HG02870 (cell line): ENCODE measurements at regions not wholly inside any gene's neighbourhood (a gene's known extent, or its start where the extent isn't known, plus 50 kb on each side); places are given as distances from the start of the nearest gene placed in this dataset.
"Not testable (repeated sequence)": the region's sequence is repeated elsewhere in the genome, so short reads cannot be mapped to it uniquely, and the experiment has no call there.

Source experiments
- ATAC-seq: cut with Tn5 transposase; IDR thresholded peaks from one replicate; pipeline ENCODE4 v1.9.1; 2021; ENCODE audit warnings: mild to moderate bottlenecking, moderate library complexity; ENCODE audit not compliant: unreplicated experiment

DNA sequence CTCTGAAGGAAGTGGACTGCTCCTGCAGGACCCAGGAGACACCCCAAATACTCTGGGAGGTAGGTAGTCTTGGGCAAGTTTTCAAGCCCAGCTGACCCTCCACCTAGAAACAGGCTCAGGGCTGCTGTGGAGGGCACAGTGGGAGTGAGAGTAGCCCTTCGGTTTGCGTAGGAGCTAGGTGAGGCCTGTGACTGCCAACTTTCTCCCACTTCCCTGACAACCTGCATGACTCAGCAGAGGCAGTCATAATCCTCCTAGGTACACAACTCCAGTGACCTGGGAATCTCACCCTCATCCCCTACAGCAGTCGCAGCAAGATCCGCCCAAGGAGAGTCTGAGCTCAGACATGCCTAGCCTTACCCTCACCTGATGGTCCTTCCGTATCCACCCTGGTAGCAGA, 439.1 kb downstream of the CNTNAP4 start:
- not testable (repeated sequence) for ATAC-seq

DNA sequence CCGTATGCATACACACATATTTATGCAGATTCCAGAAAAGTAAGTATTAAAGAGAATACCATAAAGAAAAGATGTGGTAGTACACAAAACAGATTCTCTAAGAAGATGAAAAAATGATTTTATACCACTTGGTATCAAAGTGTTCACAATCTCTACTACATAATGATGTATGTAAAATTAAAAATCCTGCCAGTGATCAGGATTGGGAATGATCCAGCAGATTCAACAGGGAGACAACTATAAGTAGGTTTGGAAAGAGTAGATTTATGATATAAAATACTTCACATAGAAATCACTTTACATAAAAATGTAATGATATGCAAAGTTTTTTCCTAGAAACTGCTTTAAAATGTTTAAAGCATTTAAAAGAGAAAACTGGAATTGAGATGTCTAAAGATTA, 447.0 kb downstream of the CNTNAP4 start:
- ATAC-seq, result no peak

DNA sequence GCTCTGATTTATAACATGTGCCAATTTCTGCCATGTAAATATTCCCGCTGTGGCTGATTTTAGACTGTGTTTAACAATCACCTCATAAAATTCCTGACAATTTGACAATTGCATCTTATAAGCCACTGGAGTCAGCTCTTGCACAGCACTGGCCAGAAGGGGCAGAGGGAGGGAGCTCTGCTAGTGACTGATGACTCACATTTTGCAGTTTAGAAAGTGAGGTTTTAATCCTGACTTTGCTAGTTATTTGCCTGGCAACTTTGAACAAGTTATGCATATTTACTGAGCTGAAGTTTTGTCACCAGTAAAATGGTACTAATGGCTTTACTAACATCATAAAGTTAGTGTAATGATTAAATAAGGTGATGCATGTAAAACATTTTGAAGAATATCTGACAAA, 452.3 kb downstream of the CNTNAP4 start:
- ATAC-seq, result no peak

DNA sequence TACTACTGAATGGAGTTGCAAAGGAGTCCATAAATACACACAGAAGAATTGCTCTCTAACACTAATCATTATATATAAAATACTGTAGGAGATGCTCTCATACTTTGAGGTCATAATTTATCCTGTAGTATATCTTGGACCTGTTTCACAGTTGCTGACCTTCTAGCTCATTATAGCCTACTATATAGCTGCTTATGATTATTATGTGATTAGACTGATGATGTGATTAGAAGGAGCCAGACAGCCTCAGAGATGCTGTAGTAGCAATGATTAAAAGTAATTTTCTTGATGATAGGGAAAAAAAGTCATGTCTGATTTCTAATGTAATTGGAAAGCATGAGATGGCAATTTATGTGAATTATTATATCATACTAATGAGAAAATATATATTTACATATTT, 455.7 kb downstream of the CNTNAP4 start:
- no peak for ATAC-seq

DNA sequence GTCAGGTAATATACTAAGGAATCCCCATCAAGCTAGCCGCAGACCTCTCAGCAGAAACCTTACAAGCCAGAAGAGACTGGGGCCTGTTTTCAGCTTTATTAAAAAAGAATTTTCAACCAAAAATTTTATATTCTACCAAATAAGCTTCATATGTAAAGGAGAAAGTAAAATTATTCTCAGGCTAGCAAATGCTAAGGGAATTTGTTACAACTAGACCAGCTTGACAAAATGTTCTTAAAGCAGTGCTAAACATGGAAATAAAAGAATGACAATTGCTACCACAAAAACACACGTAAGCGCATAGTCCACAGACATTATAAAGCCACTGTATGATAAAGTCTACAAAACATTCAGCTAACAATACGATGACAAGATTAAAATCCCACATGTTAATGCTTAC, 449.4 kb upstream of the MON1B start:
- no peak for ATAC-seq

DNA sequence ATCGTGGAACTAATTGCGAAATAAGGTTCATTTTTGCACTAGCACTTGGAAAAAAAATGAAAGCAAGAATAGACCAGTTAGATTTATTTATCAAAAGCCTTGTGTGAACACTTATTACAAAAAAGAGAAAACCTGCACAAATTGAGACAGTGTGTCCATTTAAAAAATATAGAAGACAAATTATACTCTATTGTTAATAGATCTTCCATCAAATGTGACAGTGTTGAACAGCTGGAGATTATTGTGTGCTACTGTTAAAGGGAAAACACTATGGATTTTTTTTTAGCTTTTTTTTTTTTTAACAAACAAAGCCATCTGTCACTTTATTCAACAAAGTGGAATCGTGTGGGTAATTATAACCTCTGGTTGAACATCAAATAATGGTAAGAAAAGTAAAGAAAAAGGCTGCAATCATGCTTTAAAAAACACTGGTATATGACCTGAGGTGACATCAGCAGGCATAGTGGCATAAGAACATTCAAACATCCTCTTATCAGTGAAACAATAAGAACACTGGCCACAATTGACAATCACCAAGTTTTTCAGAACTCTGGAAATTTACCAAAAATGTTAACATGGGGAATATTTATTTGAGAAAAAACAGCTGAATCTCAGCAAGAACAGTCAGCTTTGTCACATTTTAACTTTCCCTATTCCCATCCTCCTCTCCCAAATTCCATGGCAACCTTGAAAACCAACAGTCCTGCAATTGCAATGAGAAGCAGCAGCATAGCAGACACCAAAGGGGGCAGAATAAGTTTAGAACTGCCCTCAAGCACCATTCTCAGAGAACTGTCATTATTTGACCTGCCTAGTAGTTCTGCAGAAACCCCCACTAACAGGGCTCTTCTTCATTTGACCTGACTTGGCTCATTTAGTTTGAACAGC, 442.3 kb upstream of the MON1B start:
- ATAC-seq, result no peak

DNA sequence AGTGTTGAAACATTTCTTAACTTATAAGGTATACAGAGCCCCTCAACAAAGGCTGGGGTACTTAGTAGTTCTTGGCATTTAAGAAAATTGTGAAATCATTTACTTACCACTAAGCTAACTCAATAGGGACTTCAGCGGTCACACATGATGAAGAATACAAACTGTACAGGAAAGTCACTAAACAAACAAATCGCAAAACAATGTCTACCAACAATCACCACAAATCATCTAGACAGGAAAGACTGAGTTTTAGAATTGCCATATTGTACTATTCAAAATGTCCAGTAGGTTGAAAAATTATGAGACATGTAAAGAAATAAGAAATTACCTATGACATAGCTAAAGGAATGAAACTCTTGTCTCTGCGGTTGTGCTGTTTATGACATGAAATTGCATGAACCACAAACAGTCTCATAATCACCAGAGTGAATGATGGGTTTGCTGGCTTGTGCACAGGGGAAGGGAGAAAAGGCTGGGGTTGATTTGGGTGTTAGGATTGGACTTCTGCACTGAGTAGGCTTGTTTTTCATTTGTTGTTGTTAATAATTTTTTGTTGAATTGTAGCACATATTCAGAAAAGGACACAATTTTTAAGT, 441.1 kb upstream of the MON1B start:
- ATAC-seq, result no peak

DNA sequence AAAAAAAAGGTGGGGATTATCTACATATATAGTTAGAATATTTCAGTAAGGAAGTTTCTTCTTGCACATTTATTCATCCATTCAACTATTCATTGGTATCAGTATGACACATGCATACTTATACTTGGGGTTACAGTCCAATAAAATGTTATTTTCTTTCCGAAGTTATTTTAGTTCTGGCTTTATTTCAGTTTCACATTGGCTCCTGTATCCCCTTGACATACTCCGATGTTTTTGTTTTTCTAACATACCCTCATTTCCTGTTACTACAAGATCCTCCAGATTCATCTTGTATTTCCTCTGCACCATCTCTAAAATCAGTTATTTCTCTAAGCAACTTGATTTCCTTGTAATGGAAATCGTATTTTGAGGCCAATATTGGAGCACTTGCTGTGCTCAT, 435.5 kb upstream of the MON1B start:
- ATAC-seq, result no peak

DNA sequence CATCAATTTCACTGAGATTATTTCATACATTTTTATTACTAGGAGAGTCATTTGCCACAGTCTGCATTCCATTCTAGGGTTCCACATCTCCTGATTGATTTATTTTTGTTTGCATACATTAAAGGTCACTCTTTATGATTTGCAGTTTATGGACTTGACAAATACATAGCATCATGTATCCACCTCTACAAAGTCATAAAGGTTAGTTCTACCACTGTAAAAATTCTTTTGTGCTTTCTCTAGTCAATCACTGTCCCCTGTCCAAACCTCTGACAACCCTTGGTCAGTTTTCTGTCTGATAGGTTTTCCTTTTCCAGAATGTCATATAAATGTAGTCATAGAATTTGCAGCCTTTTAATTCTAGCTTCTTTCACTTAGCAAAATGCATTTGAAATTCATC, 434.6 kb upstream of the MON1B start:
- no peak for ATAC-seq

DNA sequence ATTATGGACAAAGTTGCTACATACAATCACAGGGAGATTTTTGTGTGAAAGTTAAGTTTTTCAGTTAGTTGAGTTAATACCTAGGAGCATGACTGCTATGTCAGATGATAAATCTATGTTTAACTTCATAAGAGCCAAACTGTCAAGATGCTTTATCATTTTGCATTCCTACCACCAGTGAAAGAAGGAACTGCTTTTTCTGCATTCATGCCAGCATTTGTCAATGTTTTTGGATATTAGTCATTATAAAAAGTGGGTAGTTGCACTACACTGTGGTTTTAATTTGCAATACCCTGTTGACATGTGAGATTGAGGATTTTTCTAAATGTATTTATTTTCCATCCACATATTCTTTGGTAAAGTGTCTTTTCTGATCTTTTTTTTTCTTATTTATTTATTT, 434.0 kb upstream of the MON1B start:
- no peak for ATAC-seq

DNA sequence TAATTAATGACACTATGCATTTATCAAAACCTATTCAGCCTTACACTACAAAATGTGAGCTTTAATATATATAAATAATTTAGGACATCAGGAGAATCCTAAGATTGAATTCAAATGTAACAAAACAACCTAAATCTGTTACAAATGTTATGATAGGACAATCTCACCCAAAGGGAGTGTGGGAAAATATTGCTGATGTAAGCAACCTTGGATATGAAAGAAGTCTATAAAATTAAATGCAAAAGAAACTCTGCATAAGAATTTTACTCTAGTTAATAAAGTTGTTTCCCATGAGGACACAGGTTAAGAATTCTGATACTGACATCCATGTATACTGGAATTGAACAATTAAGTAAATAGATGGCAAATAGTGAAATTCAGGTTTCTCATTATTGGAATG, 424.5 kb upstream of the MON1B start:
- ATAC-seq, result no peak

DNA sequence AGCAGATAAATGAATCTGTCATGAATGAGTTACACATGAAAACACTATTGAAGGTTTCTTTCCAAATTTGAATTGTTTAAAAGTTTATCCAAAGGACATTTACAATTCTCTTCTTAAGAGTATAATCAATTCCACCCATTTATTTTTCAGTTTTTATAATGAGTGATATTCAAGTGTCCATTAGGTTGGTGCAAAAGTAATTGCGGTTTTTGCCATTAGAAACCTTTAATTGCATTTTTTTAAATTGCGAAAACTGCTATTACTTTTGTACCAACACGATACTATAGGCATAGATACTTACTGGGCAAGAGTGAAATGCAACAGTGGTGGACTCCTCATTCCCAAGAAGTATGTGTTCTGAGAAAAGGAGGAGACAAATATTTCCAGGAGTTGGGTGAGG, 422.7 kb upstream of the MON1B start:
- no peak for ATAC-seq

DNA sequence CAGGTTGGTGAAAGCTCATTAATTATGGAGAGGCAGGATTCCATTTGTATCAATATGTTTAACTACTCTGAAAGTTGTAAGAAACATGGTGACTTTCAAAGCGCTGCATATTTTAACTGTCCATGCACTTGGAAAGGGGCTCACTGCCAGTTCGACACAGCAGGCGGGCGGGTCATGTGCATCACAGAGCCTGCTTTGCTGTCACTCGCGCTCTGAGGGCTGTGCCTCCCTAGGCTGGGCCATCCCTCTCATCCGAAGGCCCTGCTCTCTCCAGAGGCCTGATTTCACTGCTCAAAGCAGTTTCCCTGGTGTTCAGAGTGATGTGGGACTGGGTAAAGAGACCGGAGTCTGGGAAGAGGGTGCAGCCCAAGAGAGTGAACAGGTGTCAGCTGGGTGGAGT, 422.0 kb upstream of the MON1B start:
- no peak for ATAC-seq

DNA sequence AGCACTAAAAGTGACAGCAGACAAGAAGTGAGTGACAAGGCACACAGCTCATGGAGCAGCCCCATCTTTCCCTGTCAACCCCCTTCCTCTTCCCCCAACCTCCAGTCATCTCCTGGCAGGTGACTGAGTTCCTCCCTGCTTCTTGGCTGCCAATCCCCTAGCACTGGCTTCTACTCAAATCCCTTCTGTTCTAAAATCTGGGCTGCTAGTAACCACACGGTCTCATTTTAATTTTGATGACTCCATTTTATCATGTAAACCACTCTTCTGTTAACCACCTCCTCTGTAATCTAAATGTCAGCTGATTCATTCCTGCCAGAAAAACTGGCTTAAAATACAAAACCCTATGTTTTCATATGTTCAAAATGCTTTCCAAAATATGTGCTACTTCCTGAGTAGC, 419.8 kb upstream of the MON1B start:
- no peak for ATAC-seq

DNA sequence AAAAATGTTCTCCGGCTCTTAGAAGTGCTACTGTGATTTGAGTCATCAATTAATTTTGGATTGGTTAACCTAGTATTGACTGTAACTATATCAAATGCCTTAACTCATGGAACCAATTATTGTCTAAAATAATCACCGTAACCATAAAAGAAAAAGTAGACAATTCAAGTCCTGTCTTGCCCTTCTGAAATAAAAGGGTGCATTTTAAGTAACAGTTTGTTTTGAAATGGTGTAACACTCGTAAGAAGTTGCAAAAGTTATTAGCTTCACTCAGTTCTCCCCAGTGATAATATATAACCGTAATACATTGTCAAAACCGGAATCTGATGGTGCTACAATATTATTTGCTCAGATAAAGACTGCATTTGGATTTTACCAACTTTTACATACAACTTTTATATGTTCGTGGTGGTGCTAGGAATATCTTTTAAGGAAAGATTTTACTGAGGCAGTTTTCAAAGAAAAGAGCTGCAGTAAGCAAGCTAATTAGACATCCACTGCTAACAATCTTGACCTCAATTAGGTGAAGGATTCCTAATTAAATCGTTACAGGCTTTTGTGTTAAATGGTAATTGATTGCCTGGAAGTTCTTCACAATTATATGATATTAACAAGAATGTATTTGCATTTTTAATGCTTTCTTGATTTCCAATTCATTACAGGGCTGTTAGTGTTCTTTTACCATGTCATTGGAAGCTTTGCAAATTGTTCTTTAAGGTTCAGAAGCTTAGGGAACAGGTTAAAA, 413.1 kb upstream of the MON1B start:
- ATAC-seq, result no peak

DNA sequence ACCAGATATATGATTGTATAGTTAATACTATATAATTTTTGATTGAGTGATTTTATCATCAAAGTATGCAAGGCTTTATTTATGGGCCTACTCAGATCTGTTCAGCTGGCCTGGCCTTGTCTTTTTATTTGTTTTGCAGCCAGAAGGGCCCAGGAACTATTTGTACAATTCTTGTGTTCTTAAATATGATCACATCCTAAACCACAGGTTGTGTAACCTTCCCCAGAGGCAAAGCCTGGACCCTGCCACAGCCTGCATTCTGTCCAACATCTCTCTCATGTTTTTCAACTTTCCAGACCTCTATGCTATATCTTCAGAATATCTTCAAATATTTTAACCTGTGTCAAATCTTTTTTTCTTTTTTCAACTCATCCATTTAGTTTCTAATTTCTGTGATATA, 410.4 kb upstream of the MON1B start:
- no peak for ATAC-seq

DNA sequence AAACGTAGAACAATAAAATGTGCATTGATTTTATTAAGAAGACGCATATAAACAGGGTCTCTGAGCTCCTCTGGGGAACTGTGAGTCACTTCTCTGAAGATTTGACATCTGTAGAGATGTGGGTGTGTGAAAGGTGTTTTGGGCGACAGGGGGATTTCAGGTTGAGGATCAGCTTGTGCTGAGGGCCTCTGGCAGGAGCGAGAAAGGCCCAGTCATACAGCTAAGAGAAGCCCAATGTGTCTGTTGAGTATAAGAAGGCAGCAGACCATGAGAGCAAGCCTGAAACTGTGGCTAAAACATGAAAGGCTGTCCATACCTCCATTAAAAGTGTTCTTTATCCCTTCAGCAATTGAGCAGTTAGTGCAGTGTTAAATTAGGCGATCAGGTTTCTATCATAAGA, 406.5 kb upstream of the MON1B start:
- peak; percentile 89 for ATAC-seq

DNA sequence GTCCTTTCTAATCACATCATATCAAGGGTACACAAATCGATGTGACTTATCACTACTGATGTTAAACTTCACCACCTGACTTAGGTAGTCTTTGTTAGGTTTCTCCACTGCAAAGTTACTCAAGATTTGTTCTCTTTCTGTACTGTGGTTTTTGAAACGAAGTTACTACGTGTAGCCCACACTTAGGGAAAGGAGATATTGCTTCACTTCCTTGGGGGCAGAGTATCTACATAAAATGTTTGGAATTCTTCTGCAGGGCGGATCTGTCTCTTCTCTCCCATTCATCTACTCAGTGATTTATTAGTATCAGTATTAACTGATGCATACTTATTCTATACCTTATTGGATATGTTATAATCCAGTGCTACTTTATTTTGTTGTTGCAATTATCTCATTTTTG, 403.6 kb upstream of the MON1B start:
- ATAC-seq, result no peak

DNA sequence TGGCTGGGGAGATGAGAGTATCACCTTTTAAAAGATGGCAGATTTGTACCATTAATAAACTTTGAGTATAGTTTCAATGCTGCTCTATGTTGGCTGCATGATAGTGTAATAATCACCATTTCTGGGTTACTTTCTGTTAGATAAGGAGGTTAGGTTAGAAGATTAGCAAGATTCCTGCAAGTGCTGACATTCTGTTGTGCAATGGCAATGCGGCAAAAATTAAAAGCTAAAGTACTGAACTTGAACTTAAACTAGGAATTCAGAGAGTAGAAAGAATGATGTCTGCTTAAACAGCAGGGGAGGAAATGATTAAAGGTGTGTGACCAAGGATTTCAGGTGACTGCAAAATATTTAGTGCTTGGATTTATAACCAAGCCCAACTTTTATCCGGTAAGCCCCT, 399.8 kb upstream of the MON1B start:
- no peak for ATAC-seq

DNA sequence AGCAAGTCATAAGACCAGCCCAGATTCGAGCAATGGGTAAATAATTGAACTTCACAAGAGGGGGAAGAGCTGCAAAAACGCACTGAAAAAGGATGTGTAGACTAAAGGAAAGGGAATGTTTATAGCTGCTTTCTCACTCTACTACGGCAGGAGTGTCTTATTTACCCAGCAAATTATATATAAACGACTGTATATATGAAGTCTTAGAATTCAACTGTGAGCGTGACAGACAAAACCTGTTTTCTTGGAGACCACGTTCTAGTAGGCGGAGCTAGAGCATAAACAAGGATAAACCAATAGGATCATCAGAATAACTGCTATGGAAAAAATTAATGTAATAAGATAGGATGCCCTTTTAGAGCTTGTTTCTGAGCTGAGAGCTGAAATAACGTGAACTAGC, 394.6 kb upstream of the MON1B start:
- ATAC-seq, result no peak

DNA sequence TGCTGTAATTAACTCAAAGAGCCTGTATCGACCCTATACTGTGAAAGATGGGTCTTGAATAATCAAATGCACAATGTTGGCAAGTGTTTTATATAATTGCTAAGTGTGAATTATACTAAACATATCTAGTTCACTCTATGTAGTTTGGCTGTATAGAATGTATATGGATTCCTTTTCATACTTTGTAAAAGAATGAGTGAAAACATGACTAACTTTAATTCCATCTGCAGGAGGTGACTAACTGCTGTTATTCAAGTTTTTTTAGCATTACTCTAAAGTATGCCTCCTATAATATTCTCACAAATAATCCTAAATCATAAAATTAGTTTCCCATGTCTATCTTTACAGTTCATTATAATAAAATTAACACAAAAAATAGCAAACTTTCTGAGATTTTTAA, 394.0 kb upstream of the MON1B start:
- ATAC-seq, result no peak

DNA sequence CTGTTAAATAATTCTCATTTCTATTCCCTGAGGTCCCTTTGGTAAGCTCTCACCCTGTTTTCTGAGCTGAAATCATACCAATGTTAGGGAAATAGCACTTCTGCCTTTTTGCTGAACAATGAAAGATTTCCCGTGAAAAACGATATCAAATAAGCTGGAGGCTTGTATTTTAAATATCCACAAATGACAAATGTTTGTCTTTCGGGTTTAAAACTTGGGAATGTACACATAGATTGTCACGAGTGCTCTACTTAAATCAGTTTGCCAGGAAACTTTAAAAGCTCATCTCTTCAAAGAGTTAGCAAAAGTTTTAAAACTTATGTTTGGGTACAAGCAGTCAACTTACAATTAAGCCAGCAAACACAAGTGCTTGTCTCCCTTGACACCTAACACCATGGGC, 393.5 kb upstream of the MON1B start:
- ATAC-seq, result no peak
